K562 (cell line): ENCODE measurements at regions not wholly inside any gene's neighbourhood (a gene's known extent, or its start where the extent isn't known, plus 50 kb on each side); places are given as distances from the start of the nearest gene placed in this dataset.

Experiments
- ATAC-seq: fragments of 200-7000 bp; cut with Tn5 transposase; 3 replicates; pipeline ENCODE4 v1.9.1; 2020; ENCODE audit warnings: moderate library complexity
- BruUV-seq: library from RNA; stranded (reverse); fragments of 400-500 nt; replicated peaks from 2 replicates; lab custom pipeline; 2021; lab: Mats Ljungman, UMichigan
- CTCF ChIA-PET: fragments of 300-600 bp; formaldehyde crosslinking; extraction: SDS; loops from one replicate; lab custom pipeline; 2021; ENCODE audit warnings: low intra/inter-chr PET ratio; lab: Yijun Ruan, JAX
- POLR2A ChIA-PET: fragments of 300-600, 350-650 bp; sonication (Branson Sonifier 250); formaldehyde crosslinking; extraction: SDS; loops from one replicate; lab custom pipeline; 2021; ENCODE audit warnings: antibody characterized with exemption, inconsistent platforms; lab: Yijun Ruan, JAX
- DNase-seq, 4 experiments: peaks; one replicate each; pipeline versions ENCODE4 v3.0.0 to v3.0.0-alpha.2; 2011 to 2018; ENCODE audit warnings: low spot score in 3 of 4, mixed read lengths in 3 of 4; ENCODE audit errors: extremely low read depth in 1 of 4
- FAIRE-seq: peaks from 2 replicates; lab custom pipeline; 2011; peaks lifted over from hg19 to GRCh38; lab: Jason Lieb, UNC
- H2AFZ ChIP-seq: 2 replicates; pipeline ENCODE4 v1.6.0; 2011; ENCODE audit warnings: low read depth, low read length, control low read depth, inconsistent platforms
- H3K27ac ChIP-seq: fragments of 200-600 bp; 3 replicates; pipeline ENCODE4 v1.8.0; 2011; ENCODE audit warnings: low read depth, mild to moderate bottlenecking, control low read depth, inconsistent platforms, low read length, moderate library complexity, mixed read lengths; ENCODE audit errors: extremely low read depth
- H3K27me3 ChIP-seq, 2 experiments: fragments of 300-600 bp in 1 of 2; 2 replicates in 1 of 2; 3 replicates in 1 of 2; pipeline versions ENCODE4 v1.6.0 to v1.8.0; 2011; ENCODE audit warnings: inconsistent platforms in 2 of 2, low read length in 2 of 2, mild to moderate bottlenecking in 1 of 2, mixed read lengths in 1 of 2, moderate library complexity in 1 of 2; ENCODE audit not compliant: control insufficient read depth in 2 of 2, insufficient read depth in 2 of 2
- H3K36me3 ChIP-seq: fragments of 300-600 bp; 3 replicates; pipeline ENCODE4 v1.8.0; 2011; ENCODE audit warnings: mild to moderate bottlenecking, low read length, inconsistent platforms; ENCODE audit not compliant: control insufficient read depth, insufficient read depth
- H3K4me1 ChIP-seq, 2 experiments: fragments of 200-600 bp in 1 of 2; replicated peaks in 1 of 2; 2 replicates in 1 of 2; 3 replicates in 1 of 2; pipeline versions ENCODE4 v1.5.1 to v1.8.0; 2011; ENCODE audit warnings: inconsistent platforms in 2 of 2, low read length in 2 of 2, mild to moderate bottlenecking in 1 of 2, mixed read lengths in 1 of 2, moderate library complexity in 1 of 2; ENCODE audit not compliant: control insufficient read depth in 2 of 2, insufficient read depth in 2 of 2
- H3K4me2 ChIP-seq: 2 replicates; pipeline ENCODE4 v1.6.1; 2011; ENCODE audit warnings: low read length, control low read depth, inconsistent platforms, mixed read lengths; ENCODE audit not compliant: insufficient read depth
- H3K4me3 ChIP-seq: fragments of 200-600 bp; sonication (generic), shearing (Covaris generic); 2 replicates; pipeline ENCODE4 v1.5.1; 2016; ENCODE audit warnings: control low read depth, inconsistent platforms
- H3K79me2 ChIP-seq: fragments of 200-600 bp; 3 replicates; pipeline ENCODE4 v1.8.0; 2011; ENCODE audit warnings: low read length, inconsistent platforms; ENCODE audit not compliant: control insufficient read depth, insufficient read depth
- H3K9ac ChIP-seq, 2 experiments: 2 replicates each; pipeline versions ENCODE4 v1.6.0 to v1.6.1; 2011; ENCODE audit warnings: low read depth in 2 of 2, low read length in 2 of 2, control low read depth in 1 of 2, inconsistent platforms in 1 of 2, mild to moderate bottlenecking in 1 of 2, mixed read lengths in 1 of 2; ENCODE audit not compliant: insufficient read depth in 1 of 2
- H3K9me1 ChIP-seq: one replicate; pipeline ENCODE4 v1.6.0; 2011; ENCODE audit warnings: inconsistent platforms, mild to moderate bottlenecking, low read length, moderate library complexity; ENCODE audit not compliant: control insufficient read depth, insufficient read depth
- H3K9me3 ChIP-seq: replicated peaks from 2 replicates; pipeline ENCODE4 v1.5.1; 2011; ENCODE audit warnings: low read depth, low read length, inconsistent platforms; ENCODE audit not compliant: control insufficient read depth, insufficient read depth
- H4K20me1 ChIP-seq: replicated peaks from 2 replicates; pipeline ENCODE4 v1.6.1; 2011; ENCODE audit warnings: low read length, inconsistent platforms, mixed read lengths; ENCODE audit not compliant: control insufficient read depth, insufficient read depth
- CBX8 ChIP-seq: fragments of 200-600 bp; sonication (generic); IDR thresholded peaks from 2 replicates; pipeline ENCODE4 v1.6.1; 2012; ENCODE audit warnings: borderline replicate concordance, mixed run types, low read depth, mild to moderate bottlenecking, moderate library complexity, mixed read lengths, low read length, control low read depth, inconsistent platforms; ENCODE audit not compliant: poor library complexity, severe bottlenecking; ENCODE audit errors: extremely low read depth
- CHD1 ChIP-seq: fragments of 200-600 bp; sonication (generic); IDR thresholded peaks from one replicate; pipeline ENCODE4 v1.6.1; 2012; ENCODE audit warnings: mild to moderate bottlenecking, moderate library complexity, low read length, inconsistent platforms
- DIDO1 ChIP-seq: fragments of 450-650 bp; IDR thresholded peaks from 2 replicates; pipeline ENCODE4 v1.6.1; 2016; ENCODE audit warnings: low read depth, missing biosample characterization, missing genetic modification characterization
- ESRRB ChIP-seq: fragments of 250-450 bp; sonication (Bioruptor Pico); IDR thresholded peaks from 2 replicates; pipeline ENCODE4 v1.5.0; 2020; ENCODE audit warnings: mild to moderate bottlenecking, moderate library complexity, borderline replicate concordance
- KDM4B ChIP-seq, 2 experiments: fragments of 450-650 bp in 1 of 2; sonication (generic) in 1 of 2; IDR thresholded peaks; 2 replicates each; pipeline ENCODE4 v1.6.1; 2016 to 2017; ENCODE audit warnings: borderline replicate concordance in 2 of 2, antibody characterized with exemption in 1 of 2, low read depth in 1 of 2, mild to moderate bottlenecking in 1 of 2
- KLF16 ChIP-seq: IDR thresholded peaks from 2 replicates; pipeline ENCODE4 v1.6.1; 2016; ENCODE audit warnings: antibody characterized with exemption
- SREBF2 ChIP-seq: sonication (generic); formaldehyde crosslinking; IDR thresholded peaks from 2 replicates; pipeline ENCODE4 v1.4.0; 2020; ENCODE audit warnings: mild to moderate bottlenecking, missing genetic modification reagents
- ZNF124 ChIP-seq: sonication (generic); formaldehyde crosslinking; IDR thresholded peaks from 2 replicates; pipeline ENCODE4 v1.8.1; 2022; ENCODE audit warnings: missing genetic modification reagents
- WGBS: fragments of 100-300 bp; shearing (Covaris generic); methylation state at CpG from one replicate; pipeline ENCODE4 v1.1.6; 2016; ENCODE audit warnings: low coverage, mixed read lengths; ENCODE audit not compliant: insufficient coverage; ENCODE audit errors: missing lambda C conversion rate; 5-methylcytosine and 5-hydroxymethylcytosine counted together
- in situ Hi-C: fragments of 300-500 bp; cut with MboI; formaldehyde crosslinking; loops from 4 replicates; pipeline ENCODE4 v1.15.0; 2018; ENCODE audit warnings: inconsistent platforms, mixed read lengths
- intact Hi-C: fragments of 100-400 bp; cut with micrococcal nuclease; formaldehyde crosslinking; loops from 2 replicates; pipeline ENCODE4 v1.14.2; 2022
- TF ChIP-seq, protein P1 (sequence below): fragments of 450-650 bp; formaldehyde crosslinking; IDR thresholded peaks from 2 replicates; pipeline ENCODE4 v1.4.0; 2022; ENCODE audit warnings: mild to moderate bottlenecking, moderate library complexity

DNA sequence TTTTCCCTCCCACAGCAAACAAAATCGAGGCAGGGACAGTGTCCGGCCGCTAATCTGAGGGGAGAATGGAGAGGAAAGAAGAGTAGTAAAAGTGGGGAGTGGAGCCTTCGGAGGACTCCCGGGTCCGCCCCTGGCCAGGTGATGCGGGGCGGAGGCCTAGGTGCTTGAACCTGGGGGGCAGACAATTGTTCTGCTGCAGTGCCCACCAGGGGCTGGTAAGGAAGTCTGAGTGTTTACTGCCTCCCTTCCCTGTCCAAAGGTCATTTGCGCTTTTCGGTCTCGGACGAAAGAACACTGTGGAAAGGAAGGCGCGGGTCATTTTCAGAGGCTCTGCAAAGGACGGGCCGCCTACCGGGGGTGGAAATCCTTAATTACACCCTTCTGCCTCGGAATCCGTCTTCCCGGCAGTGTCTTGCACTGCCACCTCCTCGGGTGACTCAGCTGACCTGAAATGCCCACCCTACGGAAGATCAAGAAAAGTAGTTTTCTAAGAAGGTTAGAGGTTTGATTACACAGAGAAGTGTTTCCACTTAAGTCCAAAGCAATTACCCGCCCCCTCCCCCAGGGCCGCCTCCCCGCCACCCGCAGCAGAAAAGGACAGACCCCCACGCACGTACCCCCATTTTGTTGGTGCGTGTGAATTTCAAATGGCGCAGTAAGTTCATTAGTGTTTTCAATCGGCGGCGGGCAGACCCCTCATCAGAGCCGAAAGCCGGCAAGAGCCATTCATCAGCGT, 99.9 kb upstream of the TENM3 start (continued):
- TF ChIP-seq KDM4B (IDR thresholded peaks at IDR 0.05; ENCODE audit: borderline replicate concordance in 2 of 2, low read depth in 1 of 2) (no peak), SREBF2 (no peak), KLF16 (no peak)

DNA sequence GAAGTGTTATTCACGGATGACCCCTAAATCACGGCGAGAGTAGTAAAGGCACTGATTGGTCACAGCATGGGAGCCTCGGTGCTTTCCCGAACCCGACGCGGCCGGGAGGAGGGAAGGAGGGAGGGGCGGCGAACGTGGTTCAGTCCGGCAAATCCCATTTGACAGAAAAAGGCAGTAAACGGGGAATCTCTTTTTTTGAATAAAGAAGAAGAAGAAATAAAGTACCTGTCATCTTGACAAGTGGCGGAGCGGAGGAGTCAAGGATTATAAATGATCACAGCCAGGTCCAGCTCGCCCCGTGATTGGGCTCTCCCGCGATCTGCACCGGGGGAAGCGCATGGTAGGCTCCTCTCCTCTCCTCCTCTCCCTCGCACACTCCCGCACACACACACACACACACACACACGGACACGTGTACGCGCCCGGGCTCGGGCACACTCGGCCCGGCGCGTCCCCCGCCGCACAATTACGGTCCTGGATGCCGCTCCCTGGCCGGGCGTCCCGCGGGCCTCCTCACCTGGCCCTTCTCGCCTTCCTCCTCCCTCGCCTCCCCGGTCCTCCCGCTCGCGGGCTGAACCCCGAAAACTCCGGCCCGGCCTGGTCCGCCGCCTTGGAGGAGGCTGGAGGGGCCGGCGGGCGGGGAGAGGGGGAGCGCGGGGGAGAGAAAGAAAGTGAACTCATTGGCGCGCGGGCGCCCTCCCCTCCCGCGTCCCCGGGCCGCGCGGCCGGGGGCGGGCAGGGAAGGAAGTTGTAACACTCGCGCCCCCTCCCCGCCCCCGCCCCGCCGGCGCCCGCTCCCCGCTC, 99.2 kb upstream of the TENM3 start:
- WGBS = 28% methylated on average over 26 of the region's 79 CpGs
- ATAC-seq = no peak
- Histone ChIP-seq H3K36me3 (no peaks in the 10 kb centered on the region), H3K4me2 (no peak overlapping the region), H3K9ac (no peak overlapping the region), H3K79me2 (no peaks in the 10 kb centered on the region), H3K9me1 (no peaks in the 10 kb centered on the region), H3K4me3 (no peak overlapping the region), H3K27ac (no peak overlapping the region), H3K9me3 (no peaks in the 10 kb centered on the region), H2AFZ (no peak overlapping the region), H3K27me3 (peaks cover 0 to 23% of the 10 kb centered on the region in 2 experiments; a peak in 2 of 5 replicates), H3K4me1 (no peaks in the 10 kb centered on the region), H4K20me1 (no peaks in the 10 kb centered on the region)
- DNase-seq = no peak
- in situ Hi-C loops (no loop called here), intact Hi-C loops (no loop called here)
- no TSS peak for BruUV-seq
- ChIA-PET POLR2A (no interaction called here), CTCF (no interaction called here)
- FAIRE-seq = no peak
- TF ChIP-seq, protein P1, sequence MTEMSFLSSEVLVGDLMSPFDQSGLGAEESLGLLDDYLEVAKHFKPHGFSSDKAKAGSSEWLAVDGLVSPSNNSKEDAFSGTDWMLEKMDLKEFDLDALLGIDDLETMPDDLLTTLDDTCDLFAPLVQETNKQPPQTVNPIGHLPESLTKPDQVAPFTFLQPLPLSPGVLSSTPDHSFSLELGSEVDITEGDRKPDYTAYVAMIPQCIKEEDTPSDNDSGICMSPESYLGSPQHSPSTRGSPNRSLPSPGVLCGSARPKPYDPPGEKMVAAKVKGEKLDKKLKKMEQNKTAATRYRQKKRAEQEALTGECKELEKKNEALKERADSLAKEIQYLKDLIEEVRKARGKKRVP (CRISPR knock-in tag) = no peak
- TF ChIP-seq CBX8 = no peak
- TF ChIP-seq ZNF124 (CRISPR knock-in tag) = no peak
- TF ChIP-seq ESRRB (CRISPR knock-in tag) = no peak
- TF ChIP-seq DIDO1 (tag) = no peak
- TF ChIP-seq CHD1 = no peak
